Astrocyte (in vitro differentiated cells and primary cell): ENCODE measurements at regions not wholly inside any gene's neighbourhood (a gene's known extent, or its start where the extent isn't known, plus 50 kb on each side); places are given as distances from the start of the nearest gene placed in this dataset.

Experiments used
- EZH2 ChIP-seq: IDR thresholded peaks from 2 replicates; pipeline ENCODE4 v1.6.1; 2012; ENCODE audit warnings: mild to moderate bottlenecking, low read length, inconsistent platforms; ENCODE audit not compliant: insufficient read depth
- TF ChIP-seq, protein P1 (sequence below): IDR thresholded peaks from 2 replicates; pipeline ENCODE4 v1.5.1; 2011; ENCODE audit warnings: low read depth, mild to moderate bottlenecking, inconsistent platforms, low read length, moderate library complexity; ENCODE audit not compliant: insufficient read depth

- TF ChIP-seq EZH2 = no peak
- TF ChIP-seq, protein P1, sequence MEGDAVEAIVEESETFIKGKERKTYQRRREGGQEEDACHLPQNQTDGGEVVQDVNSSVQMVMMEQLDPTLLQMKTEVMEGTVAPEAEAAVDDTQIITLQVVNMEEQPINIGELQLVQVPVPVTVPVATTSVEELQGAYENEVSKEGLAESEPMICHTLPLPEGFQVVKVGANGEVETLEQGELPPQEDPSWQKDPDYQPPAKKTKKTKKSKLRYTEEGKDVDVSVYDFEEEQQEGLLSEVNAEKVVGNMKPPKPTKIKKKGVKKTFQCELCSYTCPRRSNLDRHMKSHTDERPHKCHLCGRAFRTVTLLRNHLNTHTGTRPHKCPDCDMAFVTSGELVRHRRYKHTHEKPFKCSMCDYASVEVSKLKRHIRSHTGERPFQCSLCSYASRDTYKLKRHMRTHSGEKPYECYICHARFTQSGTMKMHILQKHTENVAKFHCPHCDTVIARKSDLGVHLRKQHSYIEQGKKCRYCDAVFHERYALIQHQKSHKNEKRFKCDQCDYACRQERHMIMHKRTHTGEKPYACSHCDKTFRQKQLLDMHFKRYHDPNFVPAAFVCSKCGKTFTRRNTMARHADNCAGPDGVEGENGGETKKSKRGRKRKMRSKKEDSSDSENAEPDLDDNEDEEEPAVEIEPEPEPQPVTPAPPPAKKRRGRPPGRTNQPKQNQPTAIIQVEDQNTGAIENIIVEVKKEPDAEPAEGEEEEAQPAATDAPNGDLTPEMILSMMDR = no peak
These were observed 816.5 kb downstream of the BCKDHB start for GRCh38 chr6:80922916-80923455.
